Hematopoietic multipotent progenitor cell treated with erythropoietin and hydrocortisone succinate and interleukin-3 and kit ligand, for 17 days (in vitro differentiated cells): ENCODE measurements at regions not wholly inside any gene's neighbourhood (a gene's known extent, or its start where the extent isn't known, plus 50 kb on each side); places are given as distances from the start of the nearest gene placed in this dataset.

Source experiments
- DNase-seq: peaks from one replicate; pipeline ENCODE4 v3.0.0-alpha.2; 2015; ENCODE audit warnings: low spot score

DNA sequence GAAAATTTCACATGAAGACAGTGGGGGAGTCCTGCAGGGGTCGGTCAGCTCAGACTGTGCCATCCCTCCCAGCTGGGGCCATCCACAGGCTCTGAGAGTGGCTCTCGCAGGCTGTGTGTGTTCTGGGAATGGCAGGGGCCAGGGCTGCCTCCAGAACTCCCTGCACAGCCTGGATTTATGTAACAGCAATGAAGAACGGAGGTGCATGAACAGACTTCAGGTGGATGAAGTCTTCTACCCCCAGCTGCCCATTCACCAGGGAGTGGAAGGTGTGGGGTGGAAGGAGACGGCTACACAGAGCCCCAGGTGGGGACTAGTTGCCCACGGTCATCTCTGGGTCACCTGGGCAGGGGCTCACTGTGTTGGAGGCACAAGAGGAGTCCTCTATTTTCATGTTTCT, 56.1 kb upstream of the HDAC4 start:
- DNase-seq = no peak

GRCh38 chr2:239455436-239456203, 54.8 kb upstream of the HDAC4 start:
- no peak for DNase-seq

GRCh38 chr2:239454507-239454906, 53.7 kb upstream of the HDAC4 start:
- DNase-seq = no peak
